ENCODE measurements at regions not wholly inside any gene's neighbourhood (a gene's known extent, or its start where the extent isn't known, plus 50 kb on each side); places are given as distances from the start of the nearest gene placed in this dataset.
"Not testable (repeated sequence)": the region's sequence is repeated elsewhere in the genome, so short reads cannot be mapped to it uniquely, and the experiment has no call there.

DNA sequence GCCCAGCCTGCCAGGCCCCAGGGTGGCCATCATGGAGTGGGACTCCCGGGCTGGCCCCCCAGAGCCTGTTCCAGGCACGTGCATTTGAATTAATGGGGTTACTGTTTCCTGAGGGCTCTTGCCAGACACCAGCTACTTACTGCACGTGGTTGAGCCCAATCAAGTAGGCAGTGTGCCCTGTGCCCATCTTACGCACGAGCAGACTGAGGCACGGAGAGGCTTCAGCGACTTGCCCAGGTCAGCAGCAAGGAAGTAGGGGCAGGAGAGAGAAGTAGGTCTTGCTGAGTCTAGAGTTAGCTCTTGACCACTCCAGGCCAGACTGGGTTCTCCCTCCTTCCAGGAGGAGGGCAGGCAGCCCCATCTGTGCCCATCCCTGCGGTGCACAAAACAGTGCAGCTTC, 67.7 kb downstream of the DIO3 start:
- H3K4me3 ChIP-seq (replicated peaks; ENCODE audit: low read depth, low read length): no peak overlapping the region

GRCh38 chr14:101630056-101630965, 69.0 kb downstream of the DIO3 start:
- H3K4me3 ChIP-seq (replicated peaks; ENCODE audit: low read depth, low read length): no peak overlapping the region
- no peak for TF ChIP-seq CTCF (IDR thresholded peaks at IDR 0.05; ENCODE audit: low read length, missing control alignments)
- no peak for DNase-seq (ENCODE audit: low read depth)

More for the DNA sequence above, 67.7 kb downstream of the DIO3 start:
- no peak for DNase-seq (ENCODE audit: low read depth)
- TF ChIP-seq CTCF (IDR thresholded peaks at IDR 0.05; ENCODE audit: low read length, missing control alignments): no peak

GRCh38 chr14:101631199-101631598, 69.9 kb downstream of the DIO3 start:
- no peak for DNase-seq (ENCODE audit: low read depth)
- TF ChIP-seq CTCF (IDR thresholded peaks at IDR 0.05; ENCODE audit: low read length, missing control alignments): no peak
- H3K4me3 ChIP-seq (replicated peaks; ENCODE audit: low read depth, low read length): no peak overlapping the region

GRCh38 chr14:101631970-101632369, 70.7 kb downstream of the DIO3 start:
- not testable (repeated sequence) for H3K4me3 ChIP-seq (replicated peaks; ENCODE audit: low read depth, low read length); DNase-seq (ENCODE audit: low read depth)

DNA sequence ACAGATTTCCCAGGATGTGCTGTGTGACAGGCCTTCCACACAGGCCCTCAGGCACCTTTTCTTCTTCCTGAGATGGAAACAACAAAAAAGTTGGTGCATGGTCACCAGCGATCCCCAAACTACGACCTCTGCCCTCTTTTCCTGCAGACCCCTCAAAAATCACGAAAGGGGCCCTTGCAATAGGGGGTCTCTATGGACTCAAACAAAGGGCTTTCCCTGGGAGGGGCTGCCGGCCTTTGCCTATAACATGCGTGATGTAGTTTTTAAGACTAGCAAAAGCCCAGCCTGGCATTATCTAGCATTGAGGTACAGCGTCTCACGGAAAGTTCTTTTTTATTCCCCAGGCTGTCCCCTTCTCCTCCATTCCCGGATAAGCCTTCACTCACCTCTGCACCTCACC, 71.2 kb downstream of the DIO3 start:
- no peak for DNase-seq (ENCODE audit: low read depth)
- TF ChIP-seq CTCF (IDR thresholded peaks at IDR 0.05; ENCODE audit: low read length, missing control alignments): no peak
- H3K4me3 ChIP-seq (replicated peaks; ENCODE audit: low read depth, low read length): no peak overlapping the region

DNA sequence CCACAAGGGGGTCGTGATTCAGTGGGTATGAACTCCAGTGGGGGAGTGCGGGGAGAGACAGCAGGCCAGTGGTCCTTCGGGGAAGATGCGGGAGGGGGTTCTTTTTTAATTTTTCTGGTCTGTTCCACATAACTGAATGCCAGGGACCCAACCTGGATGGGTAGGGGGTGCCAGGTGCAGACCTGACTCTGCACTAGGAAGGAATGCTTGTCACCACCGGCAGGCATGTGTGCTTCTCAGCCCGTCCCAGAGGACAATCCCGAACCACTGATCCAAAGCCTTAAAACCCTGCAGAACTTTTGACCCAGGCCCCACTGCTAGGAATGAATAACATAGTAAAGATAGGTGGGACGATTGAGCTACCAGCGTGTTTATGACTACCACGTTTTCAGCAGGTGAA, 72.0 kb downstream of the DIO3 start:
- no peak for TF ChIP-seq CTCF (IDR thresholded peaks at IDR 0.05; ENCODE audit: low read length, missing control alignments)
- DNase-seq (ENCODE audit: low read depth): no peak
- no peak overlapping the region for H3K4me3 ChIP-seq (replicated peaks; ENCODE audit: low read depth, low read length)

DNA sequence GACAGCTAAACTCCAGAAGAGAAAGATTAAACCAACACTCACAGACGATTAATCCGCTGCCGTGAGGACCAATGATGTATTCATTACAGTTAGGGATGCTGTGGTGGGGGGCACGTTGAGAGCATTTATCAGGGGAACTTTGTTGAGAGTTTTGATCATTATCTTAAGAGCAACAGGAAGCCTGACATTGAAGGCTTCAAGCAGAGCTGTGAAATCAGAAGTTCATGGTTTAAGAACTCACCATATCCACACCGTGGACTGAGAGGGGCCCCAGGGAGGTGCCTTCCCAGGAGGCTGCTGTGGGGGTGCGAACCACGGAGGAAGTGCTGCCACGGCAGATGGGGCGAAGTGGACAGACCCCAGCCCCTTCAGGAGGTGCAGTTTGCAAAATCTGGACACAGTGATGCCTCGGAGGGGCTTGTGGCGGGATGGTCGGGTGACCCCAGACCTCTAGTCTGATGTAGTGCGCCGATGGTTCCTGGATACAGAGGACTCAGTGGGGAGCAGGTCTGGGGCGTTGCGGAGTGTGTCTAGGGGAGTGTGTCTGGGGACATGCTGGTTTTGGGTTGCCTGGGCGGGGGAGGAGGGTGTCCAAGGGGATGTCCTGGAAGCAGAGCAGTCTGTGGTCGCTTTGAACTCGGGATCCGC, 73.0 kb downstream of the DIO3 start:
- TF ChIP-seq CTCF (IDR thresholded peaks at IDR 0.05; ENCODE audit: low read length, missing control alignments): no peak
- DNase-seq (ENCODE audit: low read depth): no peak
- no peak overlapping the region for H3K4me3 ChIP-seq (replicated peaks; ENCODE audit: low read depth, low read length)
